IPS-18a (cell line): ENCODE measurements at regions not wholly inside any gene's neighbourhood (a gene's known extent, or its start where the extent isn't known, plus 50 kb on each side); places are given as distances from the start of the nearest gene placed in this dataset.
"Not testable (repeated sequence)": the region's sequence is repeated elsewhere in the genome, so short reads cannot be mapped to it uniquely, and the experiment has no call there.

Source experiments
- H3K27ac ChIP-seq: one replicate; pipeline ENCODE4 v1.5.1; 2013; ENCODE audit warnings: low read length
- H3K27me3 ChIP-seq: one replicate; pipeline ENCODE4 v1.6.1; 2013; ENCODE audit warnings: mild to moderate bottlenecking, low read length; ENCODE audit not compliant: control insufficient read depth, insufficient read depth
- H3K36me3 ChIP-seq: one replicate; pipeline ENCODE4 v1.6.1; 2013; ENCODE audit warnings: low read depth, low read length; ENCODE audit not compliant: control insufficient read depth
- H3K4me1 ChIP-seq: one replicate; pipeline ENCODE4 v1.6.1; 2013; ENCODE audit warnings: low read depth, low read length; ENCODE audit not compliant: control insufficient read depth
- H3K4me3 ChIP-seq: one replicate; pipeline ENCODE4 v1.5.1; 2013; ENCODE audit warnings: low read length
- H3K9ac ChIP-seq: one replicate; pipeline ENCODE4 v1.6.1; 2013; ENCODE audit warnings: mild to moderate bottlenecking, low read length, moderate library complexity
- H3K9me3 ChIP-seq: one replicate; pipeline ENCODE4 v1.6.1; 2013; ENCODE audit warnings: low read depth, low read length; ENCODE audit not compliant: control insufficient read depth

DNA sequence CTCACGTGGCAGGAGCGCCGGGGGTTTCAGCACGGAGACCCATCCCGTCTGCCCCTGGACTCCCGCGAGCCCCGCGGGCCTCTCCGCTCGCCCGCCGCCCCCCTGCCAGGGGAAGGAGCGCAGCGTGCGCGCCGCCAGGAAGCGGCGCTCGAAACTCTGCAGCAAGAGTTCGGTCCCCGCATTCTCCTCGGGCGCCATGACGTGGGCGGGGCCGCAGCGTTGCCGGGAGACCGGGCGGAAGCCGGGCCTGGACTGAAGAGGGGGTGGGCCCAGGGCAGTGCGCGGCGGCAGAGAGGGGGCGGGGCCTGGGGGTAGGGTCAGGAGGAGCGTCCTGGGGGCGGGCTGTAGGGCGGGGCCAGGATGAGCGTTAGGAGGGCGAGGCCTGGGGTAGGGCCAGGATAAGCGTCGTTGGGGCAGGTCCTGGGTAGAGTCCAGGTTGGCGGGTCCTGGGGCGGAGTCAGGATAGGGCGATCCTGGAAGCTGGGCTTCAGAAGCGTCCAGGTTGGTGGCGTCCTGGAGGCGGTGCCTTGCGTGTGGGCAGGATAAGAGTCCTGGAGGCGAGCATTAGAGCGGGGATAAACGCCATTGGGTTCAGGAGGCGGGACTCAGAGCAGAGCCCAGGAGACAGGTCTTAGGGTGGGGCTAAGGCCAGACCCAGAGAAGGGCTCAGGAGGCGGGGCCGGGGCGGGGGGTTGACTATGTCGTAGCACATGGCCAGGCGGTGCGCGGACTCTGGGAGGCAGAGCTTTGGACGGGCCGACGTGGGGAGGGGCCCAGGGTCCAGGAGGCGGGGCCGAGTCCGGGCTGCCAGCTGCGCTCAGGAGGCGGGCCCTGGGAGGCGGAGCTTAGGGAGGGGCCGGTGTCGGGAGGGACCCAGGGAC, 229.0 kb upstream of the FRG2C start:
- Histone ChIP-seq H3K9ac (peak overlapping the region; percentile 69), H3K4me3 (peak overlapping the region; percentile 74)
- not testable (repeated sequence) for H3K9me3 ChIP-seq, H3K4me1 ChIP-seq, H3K27me3 ChIP-seq, H3K27ac ChIP-seq, H3K36me3 ChIP-seq

DNA sequence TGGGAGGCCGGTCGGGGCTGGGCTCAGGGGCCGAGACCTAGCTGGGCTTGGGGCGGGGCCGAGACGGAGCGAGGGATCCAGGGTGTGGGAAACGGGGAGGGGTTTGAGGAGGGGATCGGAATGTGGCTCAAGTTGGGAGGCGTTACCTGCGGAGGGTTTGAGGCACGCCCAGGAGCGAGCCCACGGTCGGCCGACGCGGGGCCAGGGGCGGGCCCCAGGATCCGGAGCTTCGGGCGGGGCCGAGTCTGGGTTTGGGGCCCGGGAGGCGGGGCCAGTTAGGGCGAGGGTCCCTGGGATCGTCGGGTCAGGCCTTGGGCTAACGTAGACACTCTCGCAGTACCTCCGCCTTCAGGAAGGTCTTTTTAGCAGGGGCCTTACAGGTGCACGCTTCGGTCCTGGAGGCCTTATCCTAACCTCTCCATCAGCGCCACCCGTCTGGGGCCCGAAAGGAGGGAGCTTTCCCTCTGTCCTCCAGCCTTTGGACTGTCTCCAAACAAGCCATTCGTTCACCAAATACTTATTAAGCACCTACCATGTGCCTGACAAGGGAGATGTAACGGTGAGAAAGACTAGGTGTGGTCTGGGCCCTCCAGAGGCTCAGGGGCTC, 228.2 kb upstream of the FRG2C start:
- H3K27ac ChIP-seq, H3K4me1 ChIP-seq: not testable (repeated sequence)
- H3K9ac ChIP-seq: peak overlapping the region; percentile 52

DNA sequence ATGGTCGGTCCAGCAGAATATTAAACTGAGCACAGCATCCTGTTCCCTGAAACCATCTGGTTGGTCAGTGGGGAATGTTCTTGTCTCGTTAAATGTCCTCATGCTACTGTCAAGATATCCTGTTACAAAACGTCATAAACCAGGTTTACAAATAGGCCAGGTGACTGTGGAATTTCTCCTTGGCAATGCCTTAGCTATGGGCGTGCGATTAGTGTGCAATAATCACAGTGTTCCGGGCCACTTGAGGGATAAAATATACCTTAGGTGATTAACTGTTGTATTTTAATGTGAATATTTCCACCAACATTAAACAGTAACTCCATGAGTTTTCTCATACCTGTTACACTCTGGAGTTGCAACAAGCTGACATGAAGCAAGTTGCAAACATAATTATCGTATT, 223.1 kb upstream of the FRG2C start:
- not testable (repeated sequence) for H3K27me3 ChIP-seq, H3K9me3 ChIP-seq, H3K9ac ChIP-seq, H3K27ac ChIP-seq, H3K36me3 ChIP-seq, H3K4me1 ChIP-seq, H3K4me3 ChIP-seq

More for the DNA sequence above, 228.2 kb upstream of the FRG2C start:
- H3K4me3 ChIP-seq: peak overlapping the region; percentile 64
- not testable (repeated sequence) for H3K36me3 ChIP-seq, H3K9me3 ChIP-seq, H3K27me3 ChIP-seq

DNA sequence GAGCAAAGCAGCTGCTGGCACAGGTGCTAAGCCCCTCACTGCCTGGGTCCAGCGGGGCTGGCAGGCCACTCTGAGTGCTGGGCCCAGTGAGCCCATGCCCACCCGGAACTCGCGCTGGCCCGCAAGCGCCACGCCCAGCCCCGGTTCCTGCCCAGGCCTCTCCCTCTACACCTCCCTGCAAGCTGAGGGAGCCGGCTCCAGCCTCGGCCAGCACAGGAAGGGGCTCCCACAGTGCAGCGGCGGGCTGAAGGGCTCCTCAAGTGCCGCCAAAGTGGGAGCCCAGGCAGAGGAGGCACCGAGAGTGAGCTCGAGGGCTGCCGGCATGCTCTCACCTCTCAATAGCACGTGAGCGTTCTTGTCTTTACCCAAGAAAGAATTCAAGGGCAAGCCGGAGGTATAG, 219.5 kb upstream of the FRG2C start:
- H3K4me1 ChIP-seq, H3K36me3 ChIP-seq, H3K4me3 ChIP-seq, H3K27ac ChIP-seq, H3K9ac ChIP-seq, H3K27me3 ChIP-seq, H3K9me3 ChIP-seq: not testable (repeated sequence)

DNA sequence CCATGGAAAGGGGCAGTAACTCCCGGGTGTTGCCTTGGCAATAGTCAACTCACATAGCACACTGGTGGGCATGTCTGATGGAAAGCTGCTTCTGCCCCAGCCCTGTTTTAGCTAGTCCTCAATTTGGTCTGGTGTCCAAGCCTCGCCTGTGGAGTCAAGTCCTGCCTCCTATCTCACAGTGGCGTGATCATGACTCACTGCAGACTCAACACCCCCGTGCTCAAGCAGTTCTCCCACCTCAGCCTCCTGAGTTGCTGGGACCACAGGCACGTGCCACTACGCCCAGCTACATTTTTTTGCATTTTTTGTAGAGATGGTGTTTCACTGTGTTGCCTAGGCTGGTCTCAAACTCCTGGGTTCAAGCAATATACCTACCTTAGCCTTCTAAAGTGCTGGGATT, 218.9 kb upstream of the FRG2C start:
- not testable (repeated sequence) for H3K27ac ChIP-seq, H3K36me3 ChIP-seq, H3K27me3 ChIP-seq, H3K9ac ChIP-seq, H3K9me3 ChIP-seq, H3K4me1 ChIP-seq, H3K4me3 ChIP-seq

DNA sequence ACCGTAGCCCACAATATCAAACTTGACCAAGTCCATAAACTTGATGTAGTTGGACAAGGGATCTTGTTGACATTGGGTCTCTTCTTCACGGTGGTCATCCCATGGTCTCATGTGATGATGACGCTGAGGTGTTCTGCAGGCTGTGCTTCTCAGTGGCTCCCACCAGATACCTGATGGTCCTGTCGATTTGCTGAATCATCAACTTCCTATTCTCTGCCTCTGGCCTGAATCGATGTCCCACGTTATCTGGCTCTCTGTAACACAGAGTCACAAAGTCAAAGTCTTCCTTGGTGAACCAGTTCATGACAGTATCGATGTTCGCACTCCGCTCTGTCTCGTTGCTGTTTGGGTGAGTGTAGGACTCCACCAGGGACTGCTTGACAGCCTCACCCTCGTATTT, 217.2 kb upstream of the FRG2C start:
- H3K9me3 ChIP-seq, H3K36me3 ChIP-seq, H3K27ac ChIP-seq, H3K9ac ChIP-seq, H3K4me1 ChIP-seq, H3K4me3 ChIP-seq, H3K27me3 ChIP-seq: not testable (repeated sequence)

DNA sequence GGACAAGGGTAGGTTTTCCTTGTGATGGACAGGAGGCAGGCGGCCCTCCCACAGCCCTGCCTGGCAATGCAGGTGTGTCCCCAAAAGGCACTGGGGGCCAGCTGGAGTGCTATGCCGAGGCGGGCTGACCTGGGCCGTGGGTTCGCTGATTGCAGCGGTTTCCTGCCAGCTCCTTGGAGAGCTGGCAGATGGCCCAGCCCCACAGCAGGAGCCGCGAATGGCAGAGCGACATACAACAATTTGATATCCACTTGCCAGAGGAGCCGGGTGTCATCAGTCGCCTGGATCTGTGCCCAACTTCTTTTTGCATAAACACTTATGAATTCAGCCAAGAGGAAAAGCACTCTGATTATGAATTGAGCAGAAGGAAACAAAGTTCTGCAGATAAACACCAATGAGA, 210.8 kb upstream of the FRG2C start:
- H3K36me3 ChIP-seq, H3K4me1 ChIP-seq, H3K27me3 ChIP-seq, H3K27ac ChIP-seq, H3K9me3 ChIP-seq, H3K9ac ChIP-seq, H3K4me3 ChIP-seq: not testable (repeated sequence)

DNA sequence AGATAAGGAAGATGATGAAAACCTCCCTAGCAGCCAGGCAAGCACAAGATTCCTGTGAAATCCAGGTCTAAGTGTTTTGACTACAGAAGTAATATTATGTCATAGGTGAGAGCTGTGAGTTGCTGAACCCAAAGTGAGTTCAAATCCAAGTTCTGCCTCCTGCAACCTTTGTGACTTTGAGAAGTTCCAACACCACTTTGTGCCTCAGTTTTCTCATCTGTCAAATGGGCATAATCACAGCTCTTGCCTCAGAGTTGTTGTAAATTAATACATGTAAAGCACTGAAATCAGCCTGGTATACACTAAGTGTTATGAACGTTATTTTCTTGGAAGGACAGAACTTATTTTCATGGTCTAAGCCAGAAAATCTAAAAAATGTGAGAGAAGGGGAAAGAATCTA, 210.3 kb upstream of the FRG2C start:
- H3K36me3 ChIP-seq, H3K27ac ChIP-seq, H3K4me1 ChIP-seq, H3K9me3 ChIP-seq, H3K27me3 ChIP-seq, H3K4me3 ChIP-seq, H3K9ac ChIP-seq: not testable (repeated sequence)

DNA sequence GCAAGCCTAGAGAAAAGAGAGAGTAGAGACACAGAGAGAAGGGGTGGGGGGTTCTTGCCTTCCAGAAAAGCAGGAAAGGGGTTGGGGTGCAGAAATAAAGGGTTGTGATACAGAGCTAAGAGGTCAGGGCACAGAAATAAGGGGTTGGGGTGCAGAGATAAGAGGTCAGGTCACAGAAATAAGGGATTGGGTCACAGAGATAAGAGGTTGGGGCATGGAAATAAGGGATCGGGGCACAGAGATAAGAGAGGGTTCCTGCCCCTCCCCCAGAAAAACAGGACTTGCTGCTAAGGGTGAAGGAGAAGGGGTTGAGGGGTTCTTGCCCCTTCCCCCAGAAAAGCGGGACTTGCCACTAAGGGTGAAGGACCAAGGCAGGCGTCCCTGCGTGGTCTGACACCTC, 189.6 kb upstream of the FRG2C start:
- not testable (repeated sequence) for H3K9ac ChIP-seq, H3K27me3 ChIP-seq, H3K4me3 ChIP-seq, H3K27ac ChIP-seq, H3K36me3 ChIP-seq, H3K4me1 ChIP-seq, H3K9me3 ChIP-seq

DNA sequence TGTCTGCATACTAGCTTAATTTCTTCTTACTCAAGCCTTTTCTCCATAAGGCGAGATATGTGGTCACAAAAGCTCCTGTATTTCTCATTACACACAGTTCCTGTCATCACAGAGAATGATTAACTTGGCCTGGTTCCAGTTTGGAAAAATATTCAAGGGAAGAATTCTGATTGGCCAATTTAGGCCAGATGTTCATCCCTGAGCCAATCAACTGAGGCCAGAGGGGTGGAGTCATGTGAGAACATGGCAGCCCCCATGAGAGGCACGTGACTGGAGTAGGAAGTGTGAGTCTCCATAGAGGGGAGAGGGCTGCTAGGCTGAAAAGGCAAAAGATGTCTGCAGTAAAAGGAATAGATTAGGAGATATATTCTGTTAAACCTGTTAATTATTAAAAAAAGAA, 167.5 kb upstream of the FRG2C start:
- not testable (repeated sequence) for H3K4me3 ChIP-seq, H3K36me3 ChIP-seq, H3K9ac ChIP-seq, H3K4me1 ChIP-seq, H3K27me3 ChIP-seq, H3K9me3 ChIP-seq, H3K27ac ChIP-seq

DNA sequence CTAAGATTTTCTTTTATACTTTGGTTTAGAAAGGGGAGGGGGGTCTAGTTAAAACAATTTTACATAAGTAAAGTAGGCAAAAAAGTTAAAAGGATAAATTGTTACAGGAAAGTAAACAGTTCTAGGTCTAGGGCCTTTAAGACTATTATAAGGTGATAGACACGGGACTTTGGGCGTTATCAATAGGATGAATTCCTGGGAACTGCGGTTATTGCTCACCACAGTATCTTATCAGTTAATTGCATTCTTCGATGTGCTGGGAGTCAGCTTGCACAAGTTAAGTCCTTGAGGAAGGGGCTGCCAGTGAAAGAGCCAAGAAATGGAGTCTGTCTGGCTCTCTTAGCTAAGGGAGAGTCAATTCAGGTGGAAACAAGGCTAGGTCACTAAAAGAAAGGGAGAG, 163.8 kb upstream of the FRG2C start:
- H3K4me1 ChIP-seq: peaks cover 11% of the 10 kb centered on the region
- not testable (repeated sequence) for H3K4me3 ChIP-seq, H3K9me3 ChIP-seq, H3K9ac ChIP-seq, H3K27ac ChIP-seq, H3K27me3 ChIP-seq, H3K36me3 ChIP-seq

DNA sequence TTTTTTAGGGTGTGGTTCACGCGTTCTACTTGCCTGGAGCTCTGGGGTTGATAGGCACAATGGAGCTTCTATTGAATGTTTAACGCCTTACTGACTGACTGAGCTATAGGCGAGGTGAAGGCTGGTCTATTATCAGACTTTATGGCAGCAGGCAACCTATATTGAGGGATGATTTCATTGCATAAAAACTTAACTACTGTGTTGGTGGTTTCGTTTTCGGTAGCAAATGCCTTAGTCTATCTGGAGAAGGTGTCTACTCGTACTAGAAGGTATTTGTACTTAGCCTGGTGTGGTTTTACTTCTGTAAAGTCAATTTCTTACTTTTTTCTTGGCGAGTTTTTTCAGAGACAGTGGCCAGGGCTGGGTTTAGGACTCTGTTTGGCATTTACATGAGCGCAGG, 162.0 kb upstream of the FRG2C start:
- not testable (repeated sequence) for H3K9me3 ChIP-seq, H3K27ac ChIP-seq, H3K27me3 ChIP-seq, H3K9ac ChIP-seq, H3K4me3 ChIP-seq, H3K36me3 ChIP-seq
- peaks cover 11% of the 10 kb centered on the region for H3K4me1 ChIP-seq
